ENCODE measurements at regions not wholly inside any gene's neighbourhood (a gene's known extent, or its start where the extent isn't known, plus 50 kb on each side); places are given as distances from the start of the nearest gene placed in this dataset.

GRCh38 chr5:96340357-96340756 lies 92.7 kb downstream of the PCSK1 start:
- Histone ChIP-seq H3K27ac (peak overlapping the region; percentile 80 to 92), H3K4me1 (ENCODE audit: control insufficient read depth in 1 of 2, low read depth in 2 of 2) (peaks cover 29 to 59% of the 10 kb centered on the region in 2 donors), H3K36me3 (no peaks in the 10 kb centered on the region), H3K9me3 (no peaks in the 10 kb centered on the region), H3K4me3 (peak overlapping the region; percentile 30), H3K27me3 (replicated peaks; ENCODE audit: insufficient read depth) (no peaks in the 10 kb centered on the region)
- ATAC-seq (ENCODE audit: insufficient number of reproducible peaks, low FRiP score, low read depth) (no peak), DNase-seq (ENCODE audit: low spot score) (no peak)
- no peak for TF ChIP-seq CTCF (IDR thresholded peaks at IDR 0.05)

- Histone ChIP-seq H3K4me3 (peak overlapping the region; percentile 30), H3K36me3 (no peaks in the 10 kb centered on the region), H3K4me1 (ENCODE audit: control insufficient read depth in 1 of 2, low read depth in 2 of 2) (peaks cover 29 to 60% of the 10 kb centered on the region in 2 donors), H3K9me3 (no peaks in the 10 kb centered on the region), H3K27me3 (replicated peaks; ENCODE audit: insufficient read depth) (no peaks in the 10 kb centered on the region), H3K27ac (peak overlapping the region; percentile 80 to 92)
- ATAC-seq (ENCODE audit: insufficient number of reproducible peaks, low FRiP score, low read depth) (no peak), DNase-seq (ENCODE audit: low spot score) (no peak)
- TF ChIP-seq CTCF (IDR thresholded peaks at IDR 0.05), result no peak
Measured at GRCh38 chr5:96339862-96340261, 93.2 kb downstream of the PCSK1 start.

DNA sequence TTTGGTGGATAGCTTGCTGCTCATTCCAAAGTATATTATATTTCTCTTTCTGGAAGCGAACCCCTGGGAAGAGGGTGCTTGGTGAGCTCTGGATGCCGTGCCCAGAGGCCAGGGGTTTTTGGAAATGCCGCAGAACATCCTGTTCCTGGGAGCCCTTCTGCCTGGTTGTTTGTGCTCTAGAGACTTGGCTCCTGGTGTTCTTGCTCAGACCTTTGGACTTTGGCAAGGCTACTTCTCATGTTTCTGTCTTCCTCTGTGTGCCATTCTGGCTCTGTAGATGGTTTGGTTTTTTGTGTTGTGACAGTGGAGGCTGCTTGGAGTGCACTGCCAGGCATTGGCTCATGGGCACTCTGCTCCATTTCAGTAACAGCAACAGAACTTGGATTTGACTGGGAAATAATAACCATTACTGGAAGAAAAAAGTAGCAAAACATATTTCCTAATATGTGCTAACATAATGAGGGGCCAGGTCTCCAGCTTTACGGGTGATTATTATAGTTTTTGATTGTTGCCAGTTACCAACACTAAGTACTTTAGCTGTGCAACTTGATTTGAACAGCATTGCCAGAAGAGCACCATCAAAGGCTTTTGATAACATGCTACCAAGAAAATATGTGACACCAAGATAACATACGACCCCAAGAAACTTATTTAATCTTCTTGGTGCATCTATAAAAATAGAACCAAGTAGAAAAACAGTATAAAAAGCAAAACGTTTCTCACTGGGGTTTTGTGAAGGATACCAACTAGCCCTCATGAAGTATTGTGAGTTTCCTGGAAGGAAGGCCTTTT lies 94.2 kb downstream of the PCSK1 start:
- Histone ChIP-seq H3K9me3 (no peaks in the 10 kb centered on the region), H3K27me3 (replicated peaks; ENCODE audit: insufficient read depth) (no peaks in the 10 kb centered on the region), H3K4me3 (peak overlapping the region; percentile 2), H3K27ac (peak overlapping the region; percentile 80 to 92), H3K4me1 (ENCODE audit: control insufficient read depth in 1 of 2, low read depth in 2 of 2) (peaks cover 29 to 63% of the 10 kb centered on the region in 2 donors), H3K36me3 (no peaks in the 10 kb centered on the region)
- ATAC-seq (ENCODE audit: insufficient number of reproducible peaks, low FRiP score, low read depth), result peak; percentile 78
- no peak for TF ChIP-seq CTCF (IDR thresholded peaks at IDR 0.05)
- peak; percentile 44 for DNase-seq (ENCODE audit: low spot score)

DNA sequence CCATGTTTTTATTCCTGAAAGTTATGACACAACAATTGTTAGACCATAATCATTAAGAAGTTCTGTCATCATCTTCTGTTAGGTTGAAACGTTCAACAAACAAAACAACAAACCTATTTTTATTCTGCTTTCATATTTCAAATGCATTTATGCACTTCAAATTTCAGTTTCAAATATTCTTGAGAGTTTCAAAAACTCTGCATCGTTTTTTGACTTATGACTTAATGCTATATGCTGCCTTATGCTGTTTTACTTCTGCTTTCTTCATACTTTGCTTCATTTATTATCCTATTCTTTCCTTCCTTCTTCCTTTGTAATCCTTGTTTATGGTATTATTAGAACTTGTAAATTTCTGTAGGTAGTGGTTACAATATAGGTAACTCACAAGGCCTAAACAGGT lies 95.0 kb downstream of the PCSK1 start:
- Histone ChIP-seq H3K27me3 (replicated peaks; ENCODE audit: insufficient read depth) (no peaks in the 10 kb centered on the region), H3K36me3 (no peaks in the 10 kb centered on the region), H3K9me3 (no peaks in the 10 kb centered on the region), H3K27ac (peak overlapping the region; percentile 80 to 92), H3K4me3 (peak overlapping the region; percentile 2), H3K4me1 (ENCODE audit: control insufficient read depth in 1 of 2, low read depth in 2 of 2) (peaks cover 33 to 70% of the 10 kb centered on the region in 2 donors)
- TF ChIP-seq CTCF (IDR thresholded peaks at IDR 0.05), result no peak
- DNase-seq (ENCODE audit: low spot score) (no peak), ATAC-seq (ENCODE audit: insufficient number of reproducible peaks, low FRiP score, low read depth) (no peak)

- H3K4me1 ChIP-seq (ENCODE audit: control insufficient read depth in 1 of 2, low read depth in 2 of 2), result peaks cover 33 to 78% of the 10 kb centered on the region in 2 donors
- H3K36me3 ChIP-seq, result no peaks in the 10 kb centered on the region
- ATAC-seq (ENCODE audit: insufficient number of reproducible peaks, low FRiP score, low read depth) (no peak), DNase-seq (ENCODE audit: low spot score) (no peak)
- no peak overlapping the region for H3K4me3 ChIP-seq
- no peak for TF ChIP-seq CTCF (IDR thresholded peaks at IDR 0.05)
- peak overlapping the region; percentile 80 to 92 for H3K27ac ChIP-seq
- no peaks in the 10 kb centered on the region for H3K9me3 ChIP-seq
- H3K27me3 ChIP-seq (replicated peaks; ENCODE audit: insufficient read depth), result no peaks in the 10 kb centered on the region
Measured at GRCh38 chr5:96337048-96337781, 95.8 kb downstream of the PCSK1 start.

All from thoracic aorta (tissue), 2 donors.